COLO829 (cell line): ENCODE measurements at regions not wholly inside any gene's neighbourhood (a gene's known extent, or its start where the extent isn't known, plus 50 kb on each side); places are given as distances from the start of the nearest gene placed in this dataset.

Source experiments
- DNase-seq: peaks from one replicate; pipeline ENCODE4 v3.0.0; 2012; ENCODE audit warnings: low spot score

- no peak for DNase-seq
Observed at GRCh38 chr1:95431235-95431634, 197.2 kb downstream of the RWDD3 start.

- no peak for DNase-seq
Observed at GRCh38 chr1:95435611-95436010, 201.6 kb downstream of the RWDD3 start.

DNA sequence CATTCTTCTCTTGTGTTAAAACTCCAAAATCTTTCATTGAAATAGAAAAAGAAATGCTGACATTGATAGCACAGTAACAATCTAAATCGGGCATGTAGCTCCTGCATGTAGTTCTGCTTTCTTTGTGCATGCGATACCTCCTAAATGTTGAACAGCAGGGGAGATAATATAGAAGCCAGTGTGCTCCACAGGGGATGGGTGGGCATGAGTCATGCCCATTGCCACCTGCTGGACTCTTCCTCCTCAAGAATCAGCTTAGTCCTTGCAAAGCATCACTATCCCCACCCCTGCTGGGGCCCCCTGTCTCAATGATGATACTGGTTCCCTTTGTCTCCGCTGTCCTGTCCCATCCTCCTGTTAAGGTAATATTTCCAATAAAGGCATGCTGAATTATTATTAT is 203.0 kb downstream of the RWDD3 start:
- DNase-seq = no peak

GRCh38 chr1:95437781-95438180 is 203.8 kb downstream of the RWDD3 start:
- DNase-seq = no peak

DNA sequence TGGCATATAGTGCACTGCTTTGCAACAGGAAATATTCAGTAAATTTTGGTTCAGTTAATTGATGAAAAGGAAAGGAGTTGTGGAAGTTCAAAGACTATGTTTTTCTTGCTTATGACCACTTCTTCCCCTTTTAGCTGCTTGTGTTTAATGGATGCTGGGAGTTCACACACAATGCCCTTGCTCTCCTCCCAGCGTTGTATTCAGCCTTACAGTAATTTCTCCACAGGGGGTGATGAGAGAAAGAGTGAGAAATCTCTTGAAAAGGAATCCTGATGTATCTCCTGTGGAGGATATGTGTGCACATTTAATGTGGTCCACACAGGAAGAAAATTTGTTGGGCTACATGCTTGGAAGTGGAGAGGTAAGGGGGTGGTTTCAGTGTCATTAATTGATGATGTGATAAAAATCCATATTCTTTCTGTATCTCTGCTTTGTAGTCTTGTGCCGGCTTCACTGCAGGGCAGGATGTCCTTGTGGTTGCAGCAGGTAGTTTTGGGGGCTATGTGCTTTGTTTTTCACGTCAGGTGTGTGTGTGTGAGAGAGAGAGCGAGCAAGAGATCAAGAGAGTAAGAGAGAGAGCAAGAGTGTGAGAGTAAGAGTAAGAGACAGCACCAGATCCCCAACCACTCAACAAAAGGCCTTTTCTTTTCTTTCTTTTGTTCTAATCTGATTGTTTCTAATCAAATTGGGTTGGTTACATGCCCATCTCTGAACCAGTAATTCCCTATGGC is 204.4 kb downstream of the RWDD3 start:
- DNase-seq = no peak

- DNase-seq = peak; percentile 48
Observed at GRCh38 chr1:95440511-95440910, 206.5 kb downstream of the RWDD3 start.

DNA sequence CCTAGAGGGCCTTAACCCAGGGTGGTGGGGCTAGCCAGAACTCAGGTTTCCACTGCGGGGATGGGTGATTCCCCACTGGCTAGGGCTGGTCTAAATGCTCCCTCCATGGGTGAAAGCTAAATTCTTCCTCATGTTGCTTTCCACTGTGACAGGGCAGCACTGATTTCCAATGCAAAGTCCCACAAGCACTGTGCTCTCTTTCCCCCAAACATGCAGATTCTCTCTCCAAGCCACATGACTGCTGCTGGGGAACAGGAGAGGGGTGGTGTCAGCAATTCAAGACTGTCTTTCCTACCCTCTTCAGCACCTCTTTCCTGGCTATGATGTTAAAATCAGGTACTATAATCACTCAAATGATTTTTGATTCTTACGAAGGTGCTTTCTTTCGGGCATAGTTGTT is 215.5 kb downstream of the RWDD3 start:
- no peak for DNase-seq

- DNase-seq = no peak
Observed at GRCh38 chr1:95451054-95451453, 217.0 kb downstream of the RWDD3 start.

GRCh38 chr1:95451904-95452303 is 217.9 kb downstream of the RWDD3 start:
- no peak for DNase-seq

DNA sequence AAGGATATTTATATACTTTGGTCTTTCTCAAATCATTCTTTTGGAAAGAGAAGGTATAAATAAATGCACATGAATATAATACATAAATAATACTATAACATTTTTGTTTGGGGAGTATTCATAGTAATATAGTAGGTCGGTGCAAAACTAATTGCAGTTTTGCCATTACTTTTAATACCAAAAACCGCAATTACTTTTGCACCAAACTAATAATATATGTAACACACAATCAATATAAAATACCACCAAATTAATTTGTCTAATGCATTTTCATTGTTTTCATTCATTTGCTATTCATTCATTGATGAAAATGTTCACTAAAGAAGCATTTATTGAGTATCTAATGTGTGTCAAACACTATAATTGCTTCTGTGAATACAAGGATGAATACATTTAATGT is 219.0 kb downstream of the RWDD3 start:
- no peak for DNase-seq

- DNase-seq = no peak
Observed at GRCh38 chr1:95467036-95467435, 233.0 kb downstream of the RWDD3 start.

DNA sequence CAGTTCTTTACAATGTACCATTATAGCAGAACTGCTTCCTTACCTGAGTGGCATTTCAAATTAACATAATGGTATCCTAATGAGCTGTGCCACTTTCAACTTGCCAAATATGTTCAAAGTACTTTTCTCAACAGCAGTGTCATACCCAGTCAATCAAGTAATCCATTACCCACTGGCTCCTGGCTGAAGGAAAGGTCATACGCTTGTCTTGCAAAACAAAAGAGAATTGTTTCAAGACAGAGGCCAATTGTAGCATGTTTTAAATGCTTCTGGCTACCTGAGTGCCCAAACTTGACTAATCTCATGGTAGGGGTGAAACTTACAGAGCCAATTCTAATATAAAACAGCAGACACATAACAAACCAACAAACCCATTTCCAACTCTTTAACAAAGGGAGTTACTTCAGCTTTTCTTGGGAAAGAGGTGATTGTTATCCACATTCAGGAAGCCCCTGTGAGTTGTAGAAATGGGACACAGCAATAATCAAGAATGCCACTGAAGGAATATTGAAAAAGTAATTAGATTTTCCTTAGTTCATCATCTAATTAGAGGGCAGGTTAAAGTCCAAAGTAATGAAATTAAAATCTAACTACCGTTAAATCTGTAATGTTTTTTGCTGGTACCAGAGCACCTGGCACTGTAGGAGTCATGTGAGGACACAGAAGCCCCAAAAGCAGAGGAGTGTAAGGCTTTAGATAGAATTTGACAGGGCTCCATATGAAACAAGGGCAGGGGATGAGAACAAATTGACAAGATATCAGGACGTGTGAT is 241.9 kb downstream of the RWDD3 start:
- peak; percentile 6 for DNase-seq

DNA sequence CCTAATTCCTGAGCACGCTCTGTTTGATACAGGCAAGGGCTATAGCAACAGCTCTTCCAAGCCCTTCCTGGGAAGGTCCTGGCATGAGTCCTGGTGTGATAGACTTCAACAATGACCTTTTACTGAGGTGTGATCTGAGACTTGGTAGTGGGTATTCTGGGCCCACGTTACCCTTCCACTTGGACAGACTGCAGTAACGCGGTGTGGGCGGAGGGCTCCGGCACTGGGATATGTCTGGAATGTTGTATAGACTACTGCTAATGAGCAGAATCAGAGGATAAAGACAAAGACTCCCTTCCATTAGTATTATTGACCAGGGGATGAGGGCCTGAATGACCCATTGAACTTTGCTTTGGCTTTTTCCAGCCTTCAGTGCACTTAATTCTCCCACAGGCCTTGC is 262.3 kb downstream of the RWDD3 start:
- DNase-seq = no peak

GRCh38 chr1:95496773-95497172 is 262.8 kb downstream of the RWDD3 start:
- no peak for DNase-seq

DNA sequence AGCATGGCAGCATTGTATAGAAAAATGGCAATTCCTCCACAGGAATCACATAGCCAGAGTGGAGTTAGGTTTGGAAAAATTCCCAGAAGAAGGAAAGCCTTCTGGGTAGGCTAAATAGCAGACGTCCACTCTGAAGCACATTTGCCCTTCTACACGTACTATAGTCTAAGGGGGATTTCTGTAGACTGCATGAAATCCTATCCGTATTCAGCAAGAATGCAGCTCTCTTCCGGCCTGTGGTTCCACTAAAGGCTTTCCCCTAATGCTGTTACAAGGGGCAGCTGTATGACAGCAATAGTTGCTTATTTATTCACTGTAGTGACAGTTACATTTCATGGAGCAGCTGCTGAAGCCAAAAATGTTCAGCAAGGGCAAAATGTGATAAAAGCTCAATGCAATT is 263.6 kb downstream of the RWDD3 start:
- DNase-seq = no peak

- no peak for DNase-seq
Observed at GRCh38 chr1:95503278-95504030, 269.4 kb downstream of the RWDD3 start.

DNA sequence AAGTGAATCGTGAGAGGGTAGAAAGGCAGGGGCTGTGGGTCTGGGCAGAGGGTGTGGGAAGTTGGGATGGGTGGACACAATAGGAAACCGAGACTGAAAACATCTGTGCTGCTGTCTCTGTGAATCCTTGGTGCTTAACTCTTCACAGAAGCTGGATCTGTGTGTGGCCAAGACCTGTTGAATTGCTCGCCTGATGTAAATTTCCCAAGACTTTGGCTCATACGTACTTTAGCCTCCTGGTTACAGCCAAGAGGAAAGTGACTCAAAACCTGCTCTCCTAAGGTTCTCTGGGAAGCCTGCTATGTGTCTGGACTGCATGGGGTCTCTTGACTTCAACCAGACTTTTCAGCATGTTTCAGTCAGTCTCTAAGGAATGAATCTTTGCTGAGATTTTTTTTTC is 270.3 kb downstream of the RWDD3 start:
- no peak for DNase-seq

GRCh38 chr1:95506736-95507414 is 272.9 kb downstream of the RWDD3 start:
- DNase-seq = no peak

DNA sequence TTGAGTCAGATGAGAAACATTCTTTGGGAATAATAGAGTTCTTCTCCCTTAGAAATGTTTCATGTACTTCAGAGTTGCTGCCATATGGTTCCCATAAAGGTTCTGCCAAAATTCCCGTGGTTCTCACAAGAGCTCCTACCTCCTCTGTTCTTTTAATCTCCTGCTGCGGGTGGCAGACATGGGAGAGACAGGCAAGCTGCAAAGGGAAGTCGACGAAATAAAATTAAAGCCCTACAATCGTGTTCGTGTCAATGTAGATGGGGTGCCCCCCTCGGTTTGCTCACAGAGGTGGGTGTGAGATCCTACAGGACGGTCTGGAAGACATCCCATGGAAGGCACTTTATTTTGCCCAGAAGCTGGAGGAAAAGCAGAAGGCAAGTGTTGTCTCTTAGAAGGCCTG is 276.0 kb downstream of the RWDD3 start:
- DNase-seq = no peak

DNA sequence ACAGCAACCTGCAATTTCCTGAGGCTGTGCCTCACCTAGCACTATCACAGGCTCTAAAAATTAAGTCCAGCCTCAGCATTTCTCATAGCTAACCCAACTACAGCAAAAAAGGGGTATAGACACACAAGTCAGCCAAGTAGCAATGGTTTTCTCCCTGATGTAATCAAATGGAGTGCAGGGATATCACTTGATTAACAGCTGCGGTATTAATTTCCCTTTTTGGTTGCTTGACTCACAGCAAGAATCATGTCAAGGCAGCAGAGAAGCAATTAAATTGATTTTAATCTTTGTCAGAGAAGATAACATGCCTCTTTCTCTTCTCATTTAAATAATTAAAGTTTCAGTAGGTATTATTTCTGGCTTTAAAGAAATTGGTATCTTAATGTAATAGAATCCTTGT is 278.9 kb downstream of the RWDD3 start:
- DNase-seq = no peak

- DNase-seq = no peak
Observed at GRCh38 chr1:95517506-95517905, 283.5 kb downstream of the RWDD3 start.

GRCh38 chr1:95518310-95518709 is 284.3 kb downstream of the RWDD3 start:
- no peak for DNase-seq
